ENCODE measurements at regions not wholly inside any gene's neighbourhood (a gene's known extent, or its start where the extent isn't known, plus 50 kb on each side); places are given as distances from the start of the nearest gene placed in this dataset.

DNA sequence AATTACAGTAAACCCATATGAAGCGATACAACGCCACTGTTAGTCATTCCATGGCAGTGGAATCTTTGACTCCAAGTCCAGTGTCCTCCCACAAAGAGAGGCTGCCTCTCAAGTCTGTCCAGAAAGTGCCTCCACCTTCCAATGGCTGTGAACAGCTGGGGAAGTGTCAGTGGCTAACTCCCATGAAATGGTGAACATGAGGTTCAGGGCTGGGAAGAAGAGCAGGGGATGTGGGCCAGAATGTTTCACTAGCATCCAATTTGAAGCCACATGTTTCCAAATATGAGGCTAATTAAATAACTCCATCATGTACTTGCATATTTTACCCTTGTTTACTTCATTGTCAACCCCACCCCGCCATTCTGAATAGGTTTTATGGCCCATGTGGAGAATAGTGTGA is 53.1 kb upstream of the CHST15 start:
- DNase-seq (ENCODE audit: low spot score) = no peak

- DNase-seq (ENCODE audit: low spot score) = no peak
Measured at GRCh38 chr10:124145109-124145870, 51.9 kb upstream of the CHST15 start.

DNA sequence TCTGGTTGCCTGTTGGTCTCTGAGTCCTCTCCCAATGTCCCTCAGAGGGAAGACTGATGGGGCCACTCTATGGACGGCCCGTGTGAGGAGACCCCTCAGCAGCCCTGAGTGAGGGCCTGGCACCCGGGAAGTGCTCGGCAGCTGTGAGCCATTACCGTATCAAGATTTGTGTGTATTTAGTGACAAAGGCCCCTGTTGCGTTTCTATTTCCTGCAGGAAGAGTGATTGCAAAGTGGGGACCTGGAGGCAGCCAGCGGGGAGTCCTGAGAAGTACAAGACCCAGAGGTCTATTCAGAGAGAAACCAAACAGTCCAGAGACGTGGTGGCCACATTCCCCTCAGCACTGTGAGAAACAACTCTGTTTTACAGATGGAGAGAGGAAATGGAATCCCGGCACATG is 51.1 kb upstream of the CHST15 start:
- DNase-seq (ENCODE audit: low spot score) = no peak

- DNase-seq (ENCODE audit: low spot score) = no peak
Measured at GRCh38 chr10:124143721-124144120, 50.3 kb upstream of the CHST15 start.
